ENCODE measurements at regions not wholly inside any gene's neighbourhood (a gene's known extent, or its start where the extent isn't known, plus 50 kb on each side); places are given as distances from the start of the nearest gene placed in this dataset.

DNA sequence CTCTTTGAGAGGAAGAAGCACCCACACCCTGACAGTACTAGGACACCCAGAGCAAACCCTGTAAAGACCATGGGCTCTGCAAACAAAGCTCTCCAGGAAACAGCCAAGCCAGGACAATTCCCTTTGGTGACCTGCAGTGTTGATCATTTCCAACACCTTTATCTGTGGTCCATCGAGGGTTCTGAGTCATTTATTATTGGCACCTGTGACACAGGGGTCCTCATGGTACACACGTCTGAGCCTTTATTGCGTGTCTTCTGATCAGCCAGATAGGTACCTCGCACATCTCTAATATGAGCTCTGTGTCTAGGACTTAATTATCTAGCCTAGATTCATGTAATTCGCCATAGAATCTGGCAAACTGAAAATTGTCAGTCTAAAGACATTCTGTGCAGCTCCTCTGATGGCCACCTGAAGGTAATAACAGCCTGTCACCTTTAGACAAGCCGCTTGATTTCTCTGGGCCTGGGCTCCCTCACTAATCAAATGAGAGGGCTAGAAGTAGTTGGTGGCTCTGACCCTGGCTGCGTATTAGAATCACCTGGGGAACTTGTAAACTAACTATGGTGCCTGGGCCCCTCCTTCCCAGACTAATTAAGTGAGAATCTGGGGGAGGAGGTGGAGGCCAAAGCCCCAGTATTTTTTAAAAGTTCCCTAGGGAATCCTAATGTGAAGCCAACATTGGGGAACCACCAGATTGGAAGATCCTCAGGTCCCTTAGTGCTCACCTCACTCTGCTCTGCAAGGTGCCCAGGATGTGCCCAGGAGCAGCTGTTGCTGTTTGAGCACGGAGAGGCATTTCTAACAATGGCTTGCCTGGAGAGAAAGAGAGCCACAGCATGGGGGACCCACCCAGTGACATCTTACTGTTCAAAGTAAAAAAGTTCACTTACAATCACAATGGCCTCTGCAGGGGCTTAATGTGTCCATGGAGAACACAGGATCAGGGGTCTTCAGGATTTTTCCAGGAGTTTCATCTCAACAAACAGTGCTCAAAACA is 122.0 kb upstream of the ARID1B start (continued):
- TF ChIP-seq CTCF (conservative IDR thresholded peaks at IDR 0.05; ENCODE audit: low read depth, low read length): no peak

- TF ChIP-seq MAFK (IDR thresholded peaks at IDR 0.05; ENCODE audit: low read depth, low read length) (no peak), USF2 (IDR thresholded peaks at IDR 0.05; ENCODE audit: low read depth, low read length) (no peak), FOS (IDR thresholded peaks at IDR 0.05; ENCODE audit: low read depth, low read length) (no peak), CTCF (conservative IDR thresholded peaks at IDR 0.05; ENCODE audit: low read depth, low read length) (no peak), RCOR1 (IDR thresholded peaks at IDR 0.05; ENCODE audit: insufficient replicate concordance, low read length) (no peak), CEBPB (IDR thresholded peaks at IDR 0.05; ENCODE audit: low read depth, low read length) (no peak), SMC3 (IDR thresholded peaks at IDR 0.05; ENCODE audit: low read depth, low read length) (no peak), MXI1 (IDR thresholded peaks at IDR 0.05; ENCODE audit: borderline replicate concordance, low read depth, low read length) (no peak), POLR2A (IDR thresholded peaks at IDR 0.05; ENCODE audit: low read depth, low read length) (no peak)
- H3K79me1 ChIP-seq (ENCODE audit: low read depth in 1 of 2, low read length in 2 of 2): no peaks in the 10 kb centered on the region
- no peak overlapping the region for H4K8ac ChIP-seq (ENCODE audit: low read depth in 2 of 2, low read length in 2 of 2)
- dilution Hi-C loops (cut with HindIII; ENCODE audit: low sequenced_read_pairs, unreplicated experiment) (no loop called here), intact Hi-C loops (cut with micrococcal nuclease) (no loop called here), in situ Hi-C loops (cut with MboI; ENCODE audit: low sequenced_read_pairs) (no loop called here)
- no peak overlapping the region for H2AK9ac ChIP-seq (replicated peaks; ENCODE audit: low read depth, low read length, poor library complexity)
- H2BK15ac ChIP-seq (ENCODE audit: low read depth, low read length): no peak overlapping the region
- no peaks in the 10 kb centered on the region for H3K9me1 ChIP-seq (ENCODE audit: insufficient read depth, low read length)
- 80% methylated on average over 2 of the region's 5 CpGs; no CpG with 5 or more reads in 1 of the 2 experiments for WGBS, 2 experiments (ENCODE audit: extremely low coverage in 2 of 2, insufficient read length in 1 of 2)
- H2AFZ ChIP-seq (replicated peaks; ENCODE audit: low read length, poor library complexity): no peak overlapping the region
- no peak overlapping the region for H3K14ac ChIP-seq (replicated peaks; ENCODE audit: low read depth, low read length)
- no peak overlapping the region for H2BK120ac ChIP-seq (ENCODE audit: low read depth, low read length)
- no peak overlapping the region for H3K9ac ChIP-seq (ENCODE audit: low read depth, low read length)
- no peaks in the 10 kb centered on the region for H3K4me1 ChIP-seq (ENCODE audit: control insufficient read depth, insufficient read depth, low read length)
- no TSS peak for BruUV-seq (replicated peaks)
- no peak overlapping the region for H3K18ac ChIP-seq (ENCODE audit: low read depth, low read length)
- no peak overlapping the region for H4K5ac ChIP-seq (ENCODE audit: low read depth, low read length)
- no peaks in the 10 kb centered on the region for H3K36me3 ChIP-seq (ENCODE audit: control insufficient read depth, insufficient read depth, low read length)
- H3K4ac ChIP-seq (ENCODE audit: low read depth, low read length): no peak overlapping the region
- H3K9me3 ChIP-seq (ENCODE audit: control insufficient read depth, insufficient read depth, low read length): no peaks in the 10 kb centered on the region
- ChIA-PET POLR2A (ENCODE audit: unreplicated experiment) (no interaction called here), CTCF (no interaction called here)
- H3K23ac ChIP-seq (ENCODE audit: low read depth, low read length): no peak overlapping the region
- no peak overlapping the region for H3K4me2 ChIP-seq (ENCODE audit: low read depth, low read length)
- H4K20me1 ChIP-seq (ENCODE audit: insufficient read depth, low read length): no peaks in the 10 kb centered on the region
- no peak overlapping the region for H2BK20ac ChIP-seq (ENCODE audit: low read depth, low read length)
- H3K4me3 ChIP-seq (ENCODE audit: insufficient read depth, low read depth, low read length): no peak overlapping the region
- no peak overlapping the region for H2AK5ac ChIP-seq (ENCODE audit: low read depth, low read length)
- no peak overlapping the region for H3K27ac ChIP-seq (ENCODE audit: insufficient read depth, low read length)
- no peak overlapping the region for H4K91ac ChIP-seq (ENCODE audit: insufficient read depth, low read depth, low read length)
- H2BK5ac ChIP-seq (ENCODE audit: low read depth, low read length, poor library complexity, severe bottlenecking): no peak overlapping the region
- no peak overlapping the region for H3K56ac ChIP-seq (ENCODE audit: extremely low read depth, insufficient read depth, low read length)
- DNase-seq (no peak), ATAC-seq (ENCODE audit: low read depth) (no peak)
- peaks cover 12% of the 10 kb centered on the region for H3K27me3 ChIP-seq (ENCODE audit: control insufficient read depth, insufficient read depth, low read length)
These were observed 124.9 kb upstream of the ARID1B start for GRCh38 chr6:156652231-156652750.
